ENCODE measurements at regions not wholly inside any gene's neighbourhood (a gene's known extent, or its start where the extent isn't known, plus 50 kb on each side); places are given as distances from the start of the nearest gene placed in this dataset.

GRCh38 chr15:38626443-38627050 is 61.9 kb upstream of the RASGRP1 start:
- DNase-seq (ENCODE audit: low spot score) (no peak), FAIRE-seq (no peak), ATAC-seq (no peak)
- no peaks in the 10 kb centered on the region for H4K20me1 ChIP-seq (ENCODE audit: insufficient read depth, low read length)
- WGBS (ENCODE audit: low lambda C conversion rate): 0% methylated on average over 4 of the region's 4 CpGs
- no peak overlapping the region for H3K9ac ChIP-seq (ENCODE audit: insufficient read depth, low read depth, low read length)
- CTCF ChIA-PET (ENCODE audit: low intra/inter-chr PET ratio, low total read pairs): no interaction called here
- intact Hi-C loops (cut with micrococcal nuclease; ENCODE audit: unreplicated experiment): no loop called here
- TF ChIP-seq IRX3 (CRISPR knock-in tag; IDR thresholded peaks at IDR 0.05; ENCODE audit: borderline replicate concordance, low read depth) (no peak), RFX5 (IDR thresholded peaks at IDR 0.05; ENCODE audit: low read depth, low read length) (no peak), FUBP1 (CRISPR knock-in tag; IDR thresholded peaks at IDR 0.05; ENCODE audit: borderline replicate concordance) (no peak), ZNF33A (CRISPR knock-in tag; IDR thresholded peaks at IDR 0.05; ENCODE audit: borderline replicate concordance) (no peak)
- TF ChIP-seq, protein P1, sequence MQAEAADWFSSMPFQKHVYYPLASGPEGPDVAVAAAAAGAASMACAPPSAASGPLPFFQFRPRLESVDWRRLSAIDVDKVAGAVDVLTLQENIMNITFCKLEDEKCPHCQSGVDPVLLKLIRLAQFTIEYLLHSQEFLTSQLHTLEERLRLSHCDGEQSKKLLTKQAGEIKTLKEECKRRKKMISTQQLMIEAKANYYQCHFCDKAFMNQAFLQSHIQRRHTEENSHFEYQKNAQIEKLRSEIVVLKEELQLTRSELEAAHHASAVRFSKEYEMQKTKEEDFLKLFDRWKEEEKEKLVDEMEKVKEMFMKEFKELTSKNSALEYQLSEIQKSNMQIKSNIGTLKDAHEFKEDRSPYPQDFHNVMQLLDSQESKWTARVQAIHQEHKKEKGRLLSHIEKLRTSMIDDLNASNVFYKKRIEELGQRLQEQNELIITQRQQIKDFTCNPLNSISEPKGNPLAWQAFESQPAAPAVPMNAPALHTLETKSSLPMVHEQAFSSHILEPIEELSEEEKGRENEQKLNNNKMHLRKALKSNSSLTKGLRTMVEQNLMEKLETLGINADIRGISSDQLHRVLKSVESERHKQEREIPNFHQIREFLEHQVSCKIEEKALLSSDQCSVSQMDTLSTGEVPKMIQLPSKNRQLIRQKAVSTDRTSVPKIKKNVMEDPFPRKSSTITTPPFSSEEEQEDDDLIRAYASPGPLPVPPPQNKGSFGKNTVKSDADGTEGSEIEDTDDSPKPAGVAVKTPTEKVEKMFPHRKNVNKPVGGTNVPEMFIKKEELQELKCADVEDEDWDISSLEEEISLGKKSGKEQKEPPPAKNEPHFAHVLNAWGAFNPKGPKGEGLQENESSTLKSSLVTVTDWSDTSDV (CRISPR knock-in tag; IDR thresholded peaks at IDR 0.05): no peak
- no peaks in the 10 kb centered on the region for H3K4me1 ChIP-seq (ENCODE audit: insufficient read depth, low read length)
- POLR2A ChIA-PET: no interaction called here
- H3K9me3 ChIP-seq (ENCODE audit: low read length): no peaks in the 10 kb centered on the region
- H3K27ac ChIP-seq (ENCODE audit: extremely low read length, insufficient read depth, low read length): no peak overlapping the region
- BruUV-seq (replicated peaks): no TSS peak
- no peak overlapping the region for H3K4me2 ChIP-seq (ENCODE audit: low read depth, low read length)
- H3K79me2 ChIP-seq (ENCODE audit: insufficient read depth, low read length): no peaks in the 10 kb centered on the region
- in situ Hi-C loops (cut with HindIII; ENCODE audit: extremely low pct_ligation_motif_present, low pct_unique_long_range_greater_than_20kb): no loop called here
- H3K27me3 ChIP-seq (ENCODE audit: control insufficient read depth in 1 of 2, insufficient read depth in 2 of 2, low read length in 2 of 2): no peaks in the 10 kb centered on the region; a peak in 1 of 5 replicates
- H2AFZ ChIP-seq (ENCODE audit: low read length): no peak overlapping the region
- no peaks in the 10 kb centered on the region for H3K36me3 ChIP-seq (replicated peaks in 1 of 2; ENCODE audit: control insufficient read depth in 1 of 2, insufficient read depth in 2 of 2, low read length in 2 of 2)
- no peak overlapping the region for H3K4me3 ChIP-seq (replicated peaks in 1 of 3; ENCODE audit: insufficient read depth in 1 of 3, low read depth in 2 of 3, low read length in 3 of 3)
